ENCODE measurements at regions not wholly inside any gene's neighbourhood (a gene's known extent, or its start where the extent isn't known, plus 50 kb on each side); places are given as distances from the start of the nearest gene placed in this dataset.

DNA sequence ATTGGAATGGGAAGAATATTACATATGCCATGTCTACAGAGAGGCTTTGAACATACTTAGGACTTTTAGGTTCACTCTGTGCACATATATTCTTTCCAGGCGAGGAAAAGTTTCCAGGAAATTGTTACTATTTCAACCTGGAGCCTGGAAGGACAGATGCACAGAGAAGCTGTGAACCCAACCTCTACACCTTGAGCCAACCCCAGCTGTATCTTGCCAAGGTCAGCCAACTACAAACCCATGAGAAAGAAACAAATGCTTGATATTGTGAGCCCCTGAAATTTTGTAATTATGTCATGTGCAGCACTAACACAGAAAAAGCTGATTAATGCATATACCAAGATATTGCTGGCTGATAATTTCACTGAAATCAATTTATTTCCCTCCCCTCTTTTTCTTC is 404.9 kb downstream of the GLRX3 start:
- no peak for DNase-seq

- no peak for DNase-seq
Measured at GRCh38 chr10:130542761-130543160, 406.6 kb downstream of the GLRX3 start.

DNA sequence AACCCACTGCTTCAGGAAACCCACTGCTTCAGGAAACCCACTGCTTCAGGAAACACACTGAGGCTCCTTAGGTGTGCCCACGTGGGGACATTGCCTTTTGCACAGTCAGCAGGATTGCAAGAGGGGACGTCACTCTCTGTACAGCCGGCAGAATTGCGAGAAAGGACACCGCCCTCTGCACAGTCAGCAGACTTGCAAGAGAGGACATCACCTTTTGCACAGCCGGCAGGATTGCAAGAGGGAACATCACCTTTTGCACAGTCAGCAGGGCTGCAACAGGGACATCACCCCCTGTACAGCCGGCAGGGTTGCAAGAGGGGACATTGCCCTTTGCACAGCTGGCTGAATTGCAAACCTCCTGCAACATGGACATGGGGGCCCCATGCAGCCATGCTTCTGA is 407.6 kb downstream of the GLRX3 start:
- no peak for DNase-seq

DNA sequence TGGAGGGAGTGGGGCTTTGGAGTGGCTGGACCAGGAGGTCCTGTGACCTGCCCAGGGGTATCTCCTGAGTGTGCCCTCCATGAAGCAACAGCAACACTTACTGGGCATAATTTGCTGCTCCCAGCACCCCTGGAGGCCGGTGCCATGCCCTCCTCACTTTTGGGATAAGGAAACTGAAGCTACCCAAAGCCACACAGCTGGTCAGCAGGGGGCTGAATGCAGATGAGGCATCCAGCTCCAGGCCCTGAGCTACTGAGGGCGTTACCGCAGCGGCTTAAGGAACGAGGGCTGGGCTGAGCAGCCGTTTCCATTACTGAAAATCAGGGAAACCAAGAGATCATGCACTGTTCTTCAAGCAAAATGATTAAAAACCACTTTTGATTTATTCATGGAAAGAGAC is 408.9 kb downstream of the GLRX3 start:
- DNase-seq, result no peak

GRCh38 chr10:130545697-130546096 is 409.5 kb downstream of the GLRX3 start:
- DNase-seq, result no peak

DNA sequence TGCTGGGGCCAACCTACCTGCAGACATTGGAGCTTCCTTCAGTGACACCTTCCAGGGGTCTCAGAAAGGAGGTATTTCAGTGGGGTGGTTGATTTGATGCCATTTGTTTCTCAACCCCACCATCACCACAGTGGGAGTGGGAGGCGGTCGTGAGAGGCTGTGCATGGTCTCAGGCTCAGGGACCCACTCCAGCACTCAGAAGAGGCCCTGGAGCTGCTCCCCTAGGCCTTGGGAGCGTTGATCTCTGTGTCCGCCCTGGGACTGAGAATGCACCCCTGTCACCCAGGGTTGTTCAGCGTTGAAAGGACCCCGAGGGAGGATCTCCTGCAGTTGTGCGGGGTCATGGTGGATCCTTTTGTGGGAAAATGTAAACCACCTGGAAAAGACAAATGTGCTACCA is 410.6 kb downstream of the GLRX3 start:
- DNase-seq, result no peak

GRCh38 chr10:130547368-130547767 is 411.2 kb downstream of the GLRX3 start:
- no peak for DNase-seq

DNA sequence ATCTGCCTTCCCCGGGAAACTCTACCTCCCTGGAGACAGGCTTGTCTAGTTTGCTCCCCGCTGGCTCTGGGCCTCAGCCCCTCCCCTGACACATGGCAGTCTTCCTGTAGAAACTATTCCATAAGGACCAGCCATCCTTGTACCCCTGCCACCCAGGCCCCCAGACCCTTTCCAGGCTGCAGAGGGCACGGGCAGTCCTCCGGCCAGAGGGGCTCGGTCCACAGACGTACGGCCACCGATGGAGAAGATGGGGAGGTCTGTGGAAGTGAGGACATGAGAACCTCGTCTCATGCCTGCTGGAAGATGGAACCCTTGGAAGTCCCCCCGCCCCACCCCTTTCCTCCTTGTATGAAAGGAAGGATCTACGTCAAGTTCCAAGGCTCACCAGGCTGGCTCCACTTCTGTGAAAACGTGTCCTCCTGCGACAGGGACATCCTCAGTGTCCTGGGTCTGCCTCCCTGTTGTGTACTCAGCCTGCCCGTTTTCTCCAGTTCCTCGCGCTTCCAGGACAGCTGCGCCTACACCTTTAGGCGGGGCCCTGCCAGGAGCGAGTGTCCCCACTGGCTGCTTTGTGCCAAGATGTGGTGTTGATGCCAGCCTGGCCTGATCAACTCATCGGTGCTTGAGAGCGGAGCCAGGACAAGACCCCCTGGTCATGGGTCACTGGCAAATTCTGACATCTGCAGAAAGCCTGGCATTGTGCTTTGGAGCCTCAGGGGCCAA is 414.9 kb downstream of the GLRX3 start:
- no peak for DNase-seq

- no peak for DNase-seq
Measured at GRCh38 chr10:130551676-130552075, 415.5 kb downstream of the GLRX3 start.

DNA sequence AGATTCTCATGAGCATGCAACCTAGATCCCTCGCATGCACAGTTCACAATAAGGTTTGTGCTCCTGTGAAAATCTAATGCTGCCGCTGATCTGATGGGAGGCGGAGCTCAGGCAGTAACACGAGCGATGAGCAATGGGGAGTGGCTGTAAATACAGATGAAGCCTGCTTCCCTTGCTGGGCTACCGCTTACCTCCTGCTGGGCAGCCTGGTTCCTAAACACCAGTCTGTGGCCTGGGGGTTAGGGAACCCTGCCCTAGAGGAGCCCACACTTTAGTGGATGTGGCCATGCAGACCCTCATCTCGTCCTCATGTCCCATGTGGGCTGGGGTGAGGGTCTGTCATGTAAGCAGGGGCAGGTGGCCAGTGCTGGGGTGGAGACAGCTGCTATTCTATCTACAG is 417.6 kb downstream of the GLRX3 start:
- DNase-seq, result no peak

DNA sequence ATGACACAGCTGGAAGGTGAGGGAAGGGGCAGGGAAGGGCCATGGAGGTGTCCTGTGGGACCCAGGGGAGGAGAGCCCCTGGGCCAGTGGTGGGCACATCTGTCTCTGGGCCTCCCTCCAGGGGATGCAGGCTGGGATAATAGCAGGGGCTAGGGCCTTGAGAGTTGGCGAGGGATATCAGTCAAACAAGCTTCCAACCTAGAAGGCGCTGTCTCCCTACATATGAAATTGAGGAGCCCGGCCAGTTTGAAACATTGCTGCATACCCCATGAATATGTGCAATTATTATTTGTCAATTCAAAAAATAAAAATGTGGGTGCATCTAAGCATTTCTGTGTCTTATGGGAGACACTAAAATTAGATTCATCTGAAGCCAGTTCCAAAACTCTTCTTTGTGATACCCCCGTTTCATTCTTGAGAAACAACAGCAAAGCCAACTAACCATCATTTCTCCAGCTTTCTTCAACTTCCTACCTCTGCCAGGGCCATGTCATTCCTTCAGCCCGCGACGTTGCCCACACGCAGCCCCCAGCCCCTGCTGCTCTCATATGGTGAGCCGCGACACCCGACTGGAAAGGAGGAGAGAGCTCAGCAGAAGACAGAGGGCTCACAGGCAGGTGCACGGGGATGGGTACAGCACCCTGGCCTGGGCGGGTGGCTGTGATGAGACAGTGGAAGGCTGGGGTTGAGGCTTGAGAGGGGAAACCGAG is 418.7 kb downstream of the GLRX3 start:
- no peak for DNase-seq

GRCh38 chr10:130555411-130555750 is 419.2 kb downstream of the GLRX3 start:
- no peak for DNase-seq

GRCh38 chr10:130557181-130557845 is 421.1 kb downstream of the GLRX3 start:
- DNase-seq, result no peak

- no peak for DNase-seq
Measured at GRCh38 chr10:130558746-130559546, 422.8 kb downstream of the GLRX3 start.

GRCh38 chr10:130559547-130559880 is 423.3 kb downstream of the GLRX3 start:
- no peak for DNase-seq

DNA sequence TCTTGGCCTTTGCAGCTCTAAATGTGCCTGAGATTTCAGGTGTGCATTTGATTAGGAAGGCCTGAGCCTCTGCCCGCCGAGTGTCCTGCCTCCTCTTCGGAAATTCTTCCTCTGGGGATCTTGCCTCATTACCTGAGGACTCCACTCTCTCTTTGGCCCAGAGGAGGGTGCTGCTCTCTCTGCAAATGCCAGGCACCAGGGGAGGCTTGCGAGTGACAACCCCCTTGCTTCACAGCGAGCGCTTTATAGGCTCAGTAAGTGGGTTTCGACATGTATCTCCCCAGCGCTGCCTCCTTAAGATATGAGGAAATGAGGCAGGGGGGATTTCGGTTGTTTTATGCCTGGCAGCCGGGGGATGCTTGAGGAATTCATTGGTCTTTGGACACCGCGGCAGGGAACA is 423.9 kb downstream of the GLRX3 start:
- DNase-seq, result no peak

DNA sequence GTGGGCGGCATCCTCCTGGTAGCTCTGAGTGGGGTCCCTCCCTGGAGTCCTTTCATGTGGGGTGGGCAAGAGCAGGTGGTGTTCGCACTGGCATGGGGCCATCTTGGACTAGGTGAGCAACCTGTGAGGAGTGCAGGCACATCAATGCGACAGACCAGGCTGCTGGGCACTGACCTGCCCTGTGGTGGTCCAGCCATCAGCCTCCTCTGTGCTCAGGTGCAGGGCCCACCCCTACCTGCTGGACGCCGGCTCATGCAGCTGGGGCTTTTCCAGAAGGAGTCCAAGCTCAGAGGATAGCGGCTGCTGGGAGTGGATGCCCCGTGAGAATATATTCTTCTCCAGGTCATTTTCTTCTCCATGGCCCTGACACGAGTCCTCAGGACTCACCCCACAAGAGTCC is 424.4 kb downstream of the GLRX3 start:
- DNase-seq, result no peak

DNA sequence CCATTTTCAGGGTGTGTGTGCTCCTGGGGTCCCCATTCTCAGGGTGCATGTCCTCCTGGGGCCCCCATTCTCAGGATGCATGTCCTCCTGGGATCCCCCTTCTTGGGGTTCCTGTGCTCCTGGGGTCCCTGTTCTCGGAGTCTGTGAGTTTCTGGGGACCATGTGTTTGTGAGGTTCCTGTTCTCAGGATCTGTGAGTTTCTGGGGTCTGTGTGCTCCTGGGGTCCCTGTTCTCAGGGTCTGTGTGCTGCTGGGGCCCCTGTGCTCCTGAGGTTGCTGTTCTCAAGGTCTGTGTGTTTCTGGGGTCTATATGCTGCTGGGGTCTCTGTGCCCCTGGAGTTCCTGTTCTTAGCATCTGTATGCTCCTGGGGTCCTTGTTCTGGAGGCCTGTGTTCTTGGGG is 425.5 kb downstream of the GLRX3 start:
- DNase-seq, result no peak

DNA sequence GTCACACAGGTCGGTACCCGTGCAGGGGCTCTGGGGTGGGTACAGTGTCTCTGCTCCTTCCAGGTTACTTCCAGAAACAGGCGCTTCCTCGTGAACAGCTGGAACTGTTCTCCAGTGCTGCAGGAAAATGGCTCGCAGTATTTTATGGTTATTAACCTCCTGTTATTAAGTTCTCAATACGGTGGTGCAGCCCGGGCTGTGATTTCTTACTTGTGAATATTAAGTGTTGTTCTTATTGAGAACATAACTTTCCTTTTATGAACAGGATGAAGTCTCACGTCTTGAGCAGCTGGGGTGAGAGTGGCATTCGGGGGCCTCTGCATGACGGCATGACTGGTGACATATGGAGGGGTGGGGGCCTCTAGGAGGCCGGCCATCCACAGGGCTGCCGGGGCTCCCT is 430.8 kb downstream of the GLRX3 start:
- DNase-seq, result no peak

- no peak for DNase-seq
Measured at GRCh38 chr10:130567436-130567835, 431.2 kb downstream of the GLRX3 start.

GRCh38 chr10:130568246-130568645 is 432.1 kb downstream of the GLRX3 start:
- DNase-seq, result no peak

- no peak for DNase-seq
Measured at GRCh38 chr10:130570074-130570473, 433.9 kb downstream of the GLRX3 start.

GRCh38 chr10:130571674-130572073 is 435.5 kb downstream of the GLRX3 start:
- no peak for DNase-seq

GRCh38 chr10:130573446-130573845 is 437.3 kb downstream of the GLRX3 start:
- DNase-seq, result no peak

Data from activated CD4-positive, alpha-beta T cell treated with anti-CD3 and anti-CD28 coated beads, Interleukin-2, amount 50 U/mL, for 48 hours (primary cell).